Naive thymus-derived CD4-positive, alpha-beta T cell (primary cell): ENCODE measurements at regions not wholly inside any gene's neighbourhood (a gene's known extent, or its start where the extent isn't known, plus 50 kb on each side); places are given as distances from the start of the nearest gene placed in this dataset.

Experiments used
- ATAC-seq: fragments of 150-1000 bp; cut with Tn5 transposase; 2 replicates; pipeline ENCODE4 v1.10.0; 2021; ENCODE audit warnings: mild to moderate bottlenecking, moderate library complexity
- CTCF ChIA-PET: fragments of 350-600 bp; sonication (Branson Sonifier 250); formaldehyde crosslinking; loops from one replicate; lab custom pipeline; 2021; ENCODE audit warnings: antibody characterized with exemption; lab: Charles Lee
- POLR2A ChIA-PET: fragments of 350-600 bp; sonication (Branson Sonifier 250); formaldehyde crosslinking; loops from one replicate; lab custom pipeline; 2021; ENCODE audit warnings: antibody characterized with exemption, inconsistent platforms; lab: Charles Lee
- DNase-seq, 9 donors: peaks; one replicate each; pipeline versions ENCODE4 v3.0.0 to v3.0.0-alpha.2; 2020 to 2022; ENCODE audit warnings: mixed read lengths in 1 of 9
- H3K27ac ChIP-seq: one replicate; pipeline ENCODE4 v1.7.0; 2013; ENCODE audit warnings: mild to moderate bottlenecking, low read depth, low read length, moderate library complexity
- H3K27me3 ChIP-seq, 2 donors: one replicate each; pipeline ENCODE4 v1.7.0; 2013; ENCODE audit warnings: low read length in 2 of 2, mild to moderate bottlenecking in 2 of 2, moderate library complexity in 2 of 2; ENCODE audit not compliant: control insufficient read depth in 2 of 2, insufficient read depth in 2 of 2
- H3K36me3 ChIP-seq, 3 experiments: 1 replicate in 2 of 3; 2 replicates in 1 of 3; pipeline ENCODE4 v1.7.0; 2013; ENCODE audit warnings: low read length in 3 of 3, mild to moderate bottlenecking in 3 of 3, moderate library complexity in 1 of 3; ENCODE audit not compliant: insufficient read depth in 3 of 3, control insufficient read depth in 2 of 3
- H3K4me1 ChIP-seq, 2 donors: one replicate each; pipeline ENCODE4 v1.7.0; 2013; ENCODE audit warnings: low read length in 2 of 2, mild to moderate bottlenecking in 2 of 2, moderate library complexity in 1 of 2; ENCODE audit not compliant: control insufficient read depth in 2 of 2, insufficient read depth in 2 of 2
- H3K4me3 ChIP-seq: 2 replicates; pipeline ENCODE4 v1.7.0; 2013; ENCODE audit warnings: mild to moderate bottlenecking, low read length
- H3K9me3 ChIP-seq, 3 experiments: 1 replicate in 2 of 3; 2 replicates in 1 of 3; pipeline ENCODE4 v1.7.0; 2013; ENCODE audit warnings: low read length in 3 of 3; ENCODE audit not compliant: control insufficient read depth in 2 of 3
- H3K27ac Mint-ChIP-seq, 9 donors: one replicate each; pipeline ENCODE4 v1.8.0; 2020 to 2022; ENCODE audit warnings: mixed read lengths in 9 of 9, mild to moderate bottlenecking in 8 of 9, moderate library complexity in 5 of 9, inconsistent platforms in 2 of 9
- H3K27me3 Mint-ChIP-seq, 5 donors: one replicate each; pipeline ENCODE4 v1.8.0; 2021 to 2022; ENCODE audit warnings: mixed read lengths in 5 of 5, mild to moderate bottlenecking in 1 of 5
- H3K36me3 Mint-ChIP-seq, 5 donors: one replicate each; pipeline ENCODE4 v1.8.0; 2020 to 2022; ENCODE audit warnings: mixed read lengths in 5 of 5, mild to moderate bottlenecking in 3 of 5, inconsistent platforms in 1 of 5
- H3K4me1 Mint-ChIP-seq, 7 donors: one replicate each; pipeline ENCODE4 v1.8.0; 2020 to 2022; ENCODE audit warnings: mixed read lengths in 7 of 7, mild to moderate bottlenecking in 3 of 7, inconsistent platforms in 1 of 7
- H3K4me3 Mint-ChIP-seq, 10 donors: one replicate each; pipeline ENCODE4 v1.8.0; 2020 to 2022; ENCODE audit warnings: mild to moderate bottlenecking in 10 of 10, mixed read lengths in 10 of 10, moderate library complexity in 6 of 10, inconsistent platforms in 2 of 10
- H3K9me3 Mint-ChIP-seq, 11 donors: one replicate each; pipeline ENCODE4 v1.8.0; 2020 to 2022; ENCODE audit warnings: mixed read lengths in 11 of 11, mild to moderate bottlenecking in 4 of 11, inconsistent platforms in 1 of 11, moderate library complexity in 1 of 11
- intact Hi-C, 2 donors: fragments of 100-400 bp; cut with micrococcal nuclease; formaldehyde crosslinking; loops; one replicate each; pipeline ENCODE4 v1.15.1; 2023

- H3K27ac ChIP-seq = no peak overlapping the region
- ATAC-seq = no peak
- H3K4me3 Mint-ChIP-seq = no peak overlapping the region
These were observed 590.3 kb downstream of the USP25 start for GRCh38 chr21:16320110-16320509.

GRCh38 chr21:16322454-16322853, 592.7 kb downstream of the USP25 start:
- Histone ChIP-seq H3K4me3 (no peak overlapping the region), H3K27me3 (no peaks in the 10 kb centered on the region), H3K4me1 (no peaks in the 10 kb centered on the region), H3K27ac (no peak overlapping the region), H3K9me3 (no peaks in the 10 kb centered on the region), H3K36me3 (no peaks in the 10 kb centered on the region)
- intact Hi-C loops = no loop called here
- ChIA-PET POLR2A (no interaction called here), CTCF (no interaction called here)
- no peak for ATAC-seq
- no peak for DNase-seq
- H3K4me3 Mint-ChIP-seq = no peak overlapping the region
- no peaks in the 10 kb centered on the region for H3K36me3 Mint-ChIP-seq
- H3K27ac Mint-ChIP-seq = no peak overlapping the region
- H3K4me1 Mint-ChIP-seq = peaks cover 0 to 7% (median 0%) of the 10 kb centered on the region in 7 donors
- H3K9me3 Mint-ChIP-seq = no peaks in the 10 kb centered on the region
- H3K27me3 Mint-ChIP-seq = peaks cover 0 to 8% (median 4%) of the 10 kb centered on the region in 5 donors

More at GRCh38 chr21:16320110-16320509, 590.3 kb downstream of the USP25 start:
- no peak overlapping the region for H3K4me3 ChIP-seq
- no peaks in the 10 kb centered on the region for H3K36me3 ChIP-seq
- H3K9me3 Mint-ChIP-seq = no peaks in the 10 kb centered on the region
- H3K27ac Mint-ChIP-seq = no peak overlapping the region
- H3K9me3 ChIP-seq = no peaks in the 10 kb centered on the region
- H3K4me1 ChIP-seq = no peaks in the 10 kb centered on the region
- CTCF ChIA-PET = no interaction called here
- H3K36me3 Mint-ChIP-seq = no peaks in the 10 kb centered on the region
- no peak for DNase-seq
- intact Hi-C loops = no loop called here
- POLR2A ChIA-PET = no interaction called here
- peaks cover 0 to 8% (median 4%) of the 10 kb centered on the region in 5 donors for H3K27me3 Mint-ChIP-seq
- no peaks in the 10 kb centered on the region for H3K27me3 ChIP-seq
- H3K4me1 Mint-ChIP-seq = peaks cover 0 to 7% (median 0%) of the 10 kb centered on the region in 7 donors

- intact Hi-C loops = no loop called here
- H3K27me3 ChIP-seq = no peaks in the 10 kb centered on the region
- ChIA-PET POLR2A (no interaction called here), CTCF (no interaction called here)
- H3K27ac Mint-ChIP-seq = no peak overlapping the region
- H3K4me3 ChIP-seq = no peak overlapping the region
- peaks cover 0 to 6% (median 2%) of the 10 kb centered on the region in 5 donors for H3K27me3 Mint-ChIP-seq
- H3K4me1 ChIP-seq = no peaks in the 10 kb centered on the region
- ATAC-seq (no peak), DNase-seq (no peak)
- H3K36me3 Mint-ChIP-seq = no peaks in the 10 kb centered on the region
- no peak overlapping the region for H3K4me3 Mint-ChIP-seq
- no peaks in the 10 kb centered on the region for H3K9me3 Mint-ChIP-seq
- H3K36me3 ChIP-seq = no peaks in the 10 kb centered on the region
- no peak overlapping the region for H3K27ac ChIP-seq
- peaks cover 0 to 4% (median 0%) of the 10 kb centered on the region in 7 donors for H3K4me1 Mint-ChIP-seq
- no peaks in the 10 kb centered on the region for H3K9me3 ChIP-seq
These were observed 593.8 kb downstream of the USP25 start for GRCh38 chr21:16323596-16323995.

DNA sequence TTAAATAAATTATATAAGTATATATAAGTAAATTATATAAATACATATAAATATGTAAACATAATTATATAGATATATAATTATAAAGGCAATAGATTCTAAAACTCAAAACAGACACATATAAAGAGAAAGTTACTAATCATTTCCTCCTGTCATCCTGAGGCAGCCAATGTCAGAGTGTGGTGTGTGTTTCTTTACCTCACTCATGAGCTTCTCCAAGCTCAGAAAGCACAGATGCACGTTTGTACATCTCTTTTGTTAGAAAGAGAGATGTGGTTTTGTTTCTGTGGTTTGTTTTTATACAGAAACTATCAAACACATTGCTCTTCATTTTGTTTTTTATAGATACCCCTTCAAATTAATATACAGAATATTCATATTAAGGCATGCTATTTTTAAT, 594.8 kb downstream of the USP25 start:
- H3K27me3 Mint-ChIP-seq = peaks cover 0 to 6% (median 0%) of the 10 kb centered on the region in 5 donors
- H3K27ac ChIP-seq = no peak overlapping the region
- H3K36me3 ChIP-seq = no peaks in the 10 kb centered on the region
- CTCF ChIA-PET = no interaction called here
- H3K4me3 Mint-ChIP-seq = no peak overlapping the region
- H3K27ac Mint-ChIP-seq = no peak overlapping the region
- no peak for ATAC-seq
- POLR2A ChIA-PET = no interaction called here
- H3K4me3 ChIP-seq = no peak overlapping the region
- DNase-seq = no peak
- no peaks in the 10 kb centered on the region for H3K36me3 Mint-ChIP-seq
- intact Hi-C loops = no loop called here
- no peaks in the 10 kb centered on the region for H3K27me3 ChIP-seq
- no peaks in the 10 kb centered on the region for H3K9me3 Mint-ChIP-seq
- no peaks in the 10 kb centered on the region for H3K9me3 ChIP-seq
- H3K4me1 Mint-ChIP-seq = peaks cover 0 to 2% (median 0%) of the 10 kb centered on the region in 7 donors
- no peaks in the 10 kb centered on the region for H3K4me1 ChIP-seq

DNA sequence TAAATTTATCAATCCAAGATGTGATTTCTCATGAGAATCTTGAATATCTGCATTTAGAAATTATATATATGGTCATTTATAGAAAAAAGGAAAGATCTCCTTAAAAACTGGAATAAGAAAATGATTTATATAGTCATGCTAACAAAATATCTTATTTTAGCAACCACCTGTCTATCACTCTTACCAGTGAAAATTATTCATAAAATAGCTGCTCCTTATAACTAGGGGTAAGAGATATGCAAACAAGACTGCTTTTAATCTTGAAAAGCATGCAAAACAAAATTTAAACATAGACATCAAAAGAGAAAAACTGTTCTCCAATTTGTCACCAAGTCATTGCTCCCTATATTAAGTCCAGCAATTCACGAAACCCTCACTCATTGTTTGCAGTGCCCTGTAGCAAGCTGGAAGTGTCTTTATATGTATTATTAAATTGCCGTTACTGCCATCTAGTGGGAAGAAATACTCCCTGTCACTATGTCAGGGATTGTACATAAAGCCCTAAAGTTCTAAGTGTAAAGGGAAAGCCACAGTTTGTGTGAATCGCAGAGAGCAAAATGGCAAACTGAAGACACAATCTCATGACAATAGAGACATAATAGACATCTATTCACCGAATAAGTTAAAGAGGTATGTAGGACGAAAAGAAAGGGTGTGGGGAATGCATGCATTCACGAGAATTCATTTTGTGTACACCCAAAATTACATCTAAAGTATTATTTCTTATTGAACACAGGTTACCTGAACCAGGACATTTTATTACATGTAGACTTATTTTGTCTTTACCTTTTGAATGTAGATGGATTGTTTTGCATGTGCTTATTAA, 600.5 kb downstream of the USP25 start:
- no peak overlapping the region for H3K27ac Mint-ChIP-seq
- DNase-seq = peak in 5 of 9 donors; percentile 29 to 49 (median 34)
- Histone ChIP-seq H3K27me3 (no peaks in the 10 kb centered on the region), H3K4me1 (no peaks in the 10 kb centered on the region), H3K9me3 (no peaks in the 10 kb centered on the region), H3K27ac (no peak overlapping the region), H3K36me3 (no peaks in the 10 kb centered on the region), H3K4me3 (no peak overlapping the region)
- H3K27me3 Mint-ChIP-seq = no peaks in the 10 kb centered on the region
- H3K4me3 Mint-ChIP-seq = no peak overlapping the region
- no peaks in the 10 kb centered on the region for H3K36me3 Mint-ChIP-seq
- peaks cover 0 to 2% (median 0%) of the 10 kb centered on the region in 7 donors for H3K4me1 Mint-ChIP-seq
- ATAC-seq = peak; percentile 68
- intact Hi-C loops = loop anchor here (1.0 to 10.0 kb wide), 6 partner anchors 136 to 1267 kb away; no protein-coding TSS in a partner anchor
- CTCF ChIA-PET = interaction anchor here (1.2 kb wide), 1 partner anchor 248 kb away, joined by 3 read pairs; no protein-coding TSS in a partner anchor
- POLR2A ChIA-PET = interaction anchor here (0.6 kb wide), 1 partner anchor 1751 kb away, joined by 3 read pairs; no protein-coding TSS in a partner anchor
- no peaks in the 10 kb centered on the region for H3K9me3 Mint-ChIP-seq

DNA sequence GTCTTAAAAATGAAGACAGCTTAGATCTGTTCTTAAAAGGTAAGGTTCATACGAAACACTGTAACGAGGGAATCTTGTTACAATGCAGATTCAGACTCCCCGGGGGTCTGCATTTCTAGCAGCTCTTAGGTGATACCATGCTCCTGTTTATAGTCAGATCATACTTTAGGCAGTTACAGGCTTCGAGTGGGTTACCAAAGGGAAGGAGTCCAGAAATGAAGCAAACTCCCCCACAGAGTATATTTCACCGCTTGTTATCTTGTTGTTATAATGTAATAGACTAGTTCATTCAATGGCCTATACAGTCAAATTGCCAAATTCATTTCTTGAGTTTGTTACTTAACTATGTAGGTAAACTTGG, 601.1 kb downstream of the USP25 start:
- Histone ChIP-seq H3K36me3 (no peaks in the 10 kb centered on the region), H3K4me1 (no peaks in the 10 kb centered on the region), H3K27ac (no peak overlapping the region), H3K9me3 (no peaks in the 10 kb centered on the region), H3K4me3 (no peak overlapping the region), H3K27me3 (no peaks in the 10 kb centered on the region)
- ChIA-PET CTCF (no interaction called here), POLR2A (no interaction called here)
- Mint-ChIP-seq H3K9me3 (no peaks in the 10 kb centered on the region), H3K27me3 (no peaks in the 10 kb centered on the region), H3K36me3 (no peaks in the 10 kb centered on the region), H3K4me1 (peaks cover 0 to 2% (median 0%) of the 10 kb centered on the region in 7 donors), H3K4me3 (no peak overlapping the region), H3K27ac (no peak overlapping the region)
- DNase-seq (no peak), ATAC-seq (no peak)
- intact Hi-C loops = loop anchor here (1.0 to 10.0 kb wide), 6 partner anchors 137 to 1268 kb away; no protein-coding TSS in a partner anchor

- CTCF ChIA-PET = no interaction called here
These were observed 607.5 kb downstream of the USP25 start for GRCh38 chr21:16337266-16337665.

More at GRCh38 chr21:16337266-16337665, 607.5 kb downstream of the USP25 start:
- ATAC-seq (no peak), DNase-seq (no peak)
- Histone ChIP-seq H3K4me1 (no peaks in the 10 kb centered on the region), H3K4me3 (no peak overlapping the region), H3K27ac (no peak overlapping the region), H3K27me3 (no peaks in the 10 kb centered on the region), H3K36me3 (no peaks in the 10 kb centered on the region), H3K9me3 (no peaks in the 10 kb centered on the region)
- H3K4me1 Mint-ChIP-seq = no peaks in the 10 kb centered on the region
- intact Hi-C loops = loop anchor here in 1 of 2 donors (10.0 kb wide), 1 partner anchor 442 kb away; no protein-coding TSS in a partner anchor
- POLR2A ChIA-PET = no interaction called here
- no peaks in the 10 kb centered on the region for H3K27me3 Mint-ChIP-seq
- no peaks in the 10 kb centered on the region for H3K9me3 Mint-ChIP-seq
- no peaks in the 10 kb centered on the region for H3K36me3 Mint-ChIP-seq
- no peak overlapping the region for H3K27ac Mint-ChIP-seq
- H3K4me3 Mint-ChIP-seq = no peak overlapping the region
